C4-2B (cell line): ENCODE measurements at regions not wholly inside any gene's neighbourhood (a gene's known extent, or its start where the extent isn't known, plus 50 kb on each side); places are given as distances from the start of the nearest gene placed in this dataset.

ENCODE experiments used
- CTCF ChIP-seq: fragments of 450-650 bp; conservative IDR thresholded peaks from 2 replicates; pipeline ENCODE4 v1.5.1; 2017; ENCODE audit warnings: mild to moderate bottlenecking
- ZFX ChIP-seq: fragments of 450-650 bp; IDR thresholded peaks from 2 replicates; pipeline ENCODE4 v1.6.1; 2017

DNA sequence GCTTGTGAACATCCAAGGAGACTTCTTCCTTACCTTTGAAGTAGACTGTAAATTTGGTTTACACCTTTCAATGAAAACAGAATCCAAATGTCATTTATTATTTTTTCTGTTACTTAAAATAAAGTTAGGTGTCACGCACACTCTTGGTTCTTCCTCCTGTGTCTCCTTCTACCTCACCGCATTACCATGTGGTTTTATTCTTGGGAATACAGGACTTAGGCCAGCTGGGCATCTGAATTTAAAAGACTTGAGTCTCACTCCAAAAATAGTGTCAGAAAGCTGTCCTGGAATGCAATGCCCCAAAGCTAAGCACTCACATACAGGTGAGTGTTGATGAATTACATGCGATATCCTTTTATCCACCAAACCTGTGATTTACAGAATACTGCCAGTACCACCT, 66.4 kb downstream of the MAF start:
- no peak for TF ChIP-seq CTCF
- TF ChIP-seq ZFX: no peak
